Endodermal cell (in vitro differentiated cells): ENCODE measurements at regions not wholly inside any gene's neighbourhood (a gene's known extent, or its start where the extent isn't known, plus 50 kb on each side); places are given as distances from the start of the nearest gene placed in this dataset.

Experiments
- DNase-seq: peaks from one replicate; pipeline ENCODE4 v3.0.0-alpha.2; 2017
- H3K27ac ChIP-seq: 2 replicates; pipeline ENCODE4 v1.5.1; 2013; ENCODE audit warnings: mild to moderate bottlenecking, low read depth, low read length, moderate library complexity
- H3K27me3 ChIP-seq: 2 replicates; pipeline ENCODE4 v1.6.1; 2013; ENCODE audit warnings: mild to moderate bottlenecking, low read length, moderate library complexity; ENCODE audit not compliant: insufficient read depth, control insufficient read depth, poor library complexity, severe bottlenecking
- H3K36me3 ChIP-seq: 2 replicates; pipeline ENCODE4 v1.7.0; 2013; ENCODE audit warnings: mild to moderate bottlenecking, low read length, moderate library complexity; ENCODE audit not compliant: control insufficient read depth, insufficient read depth
- H3K4me1 ChIP-seq: one replicate; pipeline ENCODE4 v1.7.0; 2013; ENCODE audit warnings: low read length; ENCODE audit not compliant: control insufficient read depth, insufficient read depth
- H3K4me3 ChIP-seq: 2 replicates; pipeline ENCODE4 v1.5.1; 2013; ENCODE audit warnings: mild to moderate bottlenecking, low read length, moderate library complexity
- H3K9ac ChIP-seq: 2 replicates; pipeline ENCODE4 v1.6.1; 2013; ENCODE audit warnings: mild to moderate bottlenecking, low read length, moderate library complexity; ENCODE audit not compliant: poor library complexity, severe bottlenecking; ENCODE audit errors: extremely low read depth
- H3K9me3 ChIP-seq: 2 replicates; pipeline ENCODE4 v1.6.1; 2013; ENCODE audit warnings: mild to moderate bottlenecking, low read length, moderate library complexity; ENCODE audit not compliant: control insufficient read depth
- H3K27ac Mint-ChIP-seq: 2 replicates; pipeline ENCODE4 v1.8.0; 2020; ENCODE audit warnings: mixed read lengths
- H3K27me3 Mint-ChIP-seq: 2 replicates; pipeline ENCODE4 v1.8.0; 2021; ENCODE audit warnings: mild to moderate bottlenecking, mixed read lengths; ENCODE audit not compliant: insufficient read depth
- H3K36me3 Mint-ChIP-seq: 2 replicates; pipeline ENCODE4 v1.8.0; 2020; ENCODE audit warnings: low read depth, mixed read lengths
- H3K4me1 Mint-ChIP-seq: 2 replicates; pipeline ENCODE4 v1.8.0; 2020; ENCODE audit warnings: mixed read lengths
- H3K4me3 Mint-ChIP-seq: 2 replicates; pipeline ENCODE4 v1.8.0; 2020; ENCODE audit warnings: mild to moderate bottlenecking, moderate library complexity, mixed read lengths
- H3K9me3 Mint-ChIP-seq: 2 replicates; pipeline ENCODE4 v1.8.0; 2020; ENCODE audit warnings: mild to moderate bottlenecking, mixed read lengths
- WGBS, 2 experiments: methylation state at CpG; one replicate each; pipeline versions ENCODE4 v1.1.5 to v1.1.7; 2013; ENCODE audit warnings: missing lambda C conversion rate in 2 of 2, mixed read lengths in 1 of 2; ENCODE audit not compliant: insufficient coverage in 1 of 2, insufficient read length in 1 of 2; 5-methylcytosine and 5-hydroxymethylcytosine counted together
- TF ChIP-seq, protein P1 (sequence below): fragments of 200-600 bp; sonication (generic); conservative IDR thresholded peaks from 2 replicates; pipeline ENCODE4 v1.5.0; 2021; ENCODE audit warnings: antibody characterized with exemption, mild to moderate bottlenecking

DNA sequence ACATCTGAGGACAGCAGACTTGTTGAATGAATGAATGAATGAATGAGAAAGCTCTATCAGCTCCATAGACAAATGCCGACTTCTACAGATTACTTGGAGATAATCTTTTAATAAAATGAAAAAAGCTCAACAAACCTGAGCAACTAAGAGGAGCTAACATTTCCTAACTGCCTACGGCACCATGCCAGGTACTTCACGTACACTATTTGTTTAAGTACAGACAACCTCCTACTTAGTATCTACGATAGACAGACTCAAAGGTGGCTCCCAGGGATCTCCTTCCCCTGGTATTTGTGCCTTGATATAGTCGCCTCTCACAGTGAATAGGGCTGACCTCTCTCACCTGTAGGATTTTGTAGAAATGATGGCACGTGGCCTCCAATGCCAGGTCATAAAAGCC is 412.2 kb upstream of the FAT1 start:
- TF ChIP-seq, protein P1, sequence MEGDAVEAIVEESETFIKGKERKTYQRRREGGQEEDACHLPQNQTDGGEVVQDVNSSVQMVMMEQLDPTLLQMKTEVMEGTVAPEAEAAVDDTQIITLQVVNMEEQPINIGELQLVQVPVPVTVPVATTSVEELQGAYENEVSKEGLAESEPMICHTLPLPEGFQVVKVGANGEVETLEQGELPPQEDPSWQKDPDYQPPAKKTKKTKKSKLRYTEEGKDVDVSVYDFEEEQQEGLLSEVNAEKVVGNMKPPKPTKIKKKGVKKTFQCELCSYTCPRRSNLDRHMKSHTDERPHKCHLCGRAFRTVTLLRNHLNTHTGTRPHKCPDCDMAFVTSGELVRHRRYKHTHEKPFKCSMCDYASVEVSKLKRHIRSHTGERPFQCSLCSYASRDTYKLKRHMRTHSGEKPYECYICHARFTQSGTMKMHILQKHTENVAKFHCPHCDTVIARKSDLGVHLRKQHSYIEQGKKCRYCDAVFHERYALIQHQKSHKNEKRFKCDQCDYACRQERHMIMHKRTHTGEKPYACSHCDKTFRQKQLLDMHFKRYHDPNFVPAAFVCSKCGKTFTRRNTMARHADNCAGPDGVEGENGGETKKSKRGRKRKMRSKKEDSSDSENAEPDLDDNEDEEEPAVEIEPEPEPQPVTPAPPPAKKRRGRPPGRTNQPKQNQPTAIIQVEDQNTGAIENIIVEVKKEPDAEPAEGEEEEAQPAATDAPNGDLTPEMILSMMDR: no peak
- Histone ChIP-seq H3K4me3 (no peak overlapping the region), H3K27me3 (no peaks in the 10 kb centered on the region), H3K27ac (no peak overlapping the region), H3K9ac (no peak overlapping the region), H3K36me3 (no peaks in the 10 kb centered on the region), H3K9me3 (no peaks in the 10 kb centered on the region), H3K4me1 (no peaks in the 10 kb centered on the region)
- no peak for DNase-seq
- Mint-ChIP-seq H3K27me3 (no peaks in the 10 kb centered on the region), H3K4me3 (no peak overlapping the region), H3K36me3 (no peaks in the 10 kb centered on the region), H3K4me1 (peaks cover 6% of the 10 kb centered on the region), H3K9me3 (no peaks in the 10 kb centered on the region), H3K27ac (no peak overlapping the region)
- 89 to 95% methylated on average over 2 to 6 of the region's 6 CpGs for WGBS, 2 experiments

DNA sequence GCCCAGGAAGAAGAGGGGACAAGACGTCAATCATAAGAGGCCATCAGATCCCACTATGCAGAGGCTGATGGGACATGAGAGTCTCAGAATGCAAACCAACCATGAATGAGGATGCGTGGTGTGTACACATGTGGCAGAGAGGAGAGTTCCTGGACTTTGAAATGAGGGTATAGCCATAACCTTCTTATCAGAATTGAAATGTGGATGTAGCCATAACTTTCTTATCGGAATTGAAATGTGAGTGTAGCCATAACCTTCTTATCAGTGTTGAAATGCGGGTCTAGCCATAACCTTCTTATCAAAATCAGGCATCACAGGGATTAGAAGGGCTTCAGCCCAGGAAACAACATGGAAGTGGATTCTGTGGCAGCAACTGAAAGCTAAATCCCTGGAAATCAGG is 415.5 kb upstream of the FAT1 start:
- Mint-ChIP-seq H3K9me3 (no peaks in the 10 kb centered on the region), H3K27ac (no peak overlapping the region), H3K27me3 (no peaks in the 10 kb centered on the region), H3K4me1 (peaks cover 6% of the 10 kb centered on the region), H3K36me3 (no peaks in the 10 kb centered on the region), H3K4me3 (no peak overlapping the region)
- TF ChIP-seq, protein P1: no peak
- Histone ChIP-seq H3K9ac (no peak overlapping the region), H3K27me3 (no peaks in the 10 kb centered on the region), H3K9me3 (no peaks in the 10 kb centered on the region), H3K36me3 (no peaks in the 10 kb centered on the region), H3K4me1 (no peaks in the 10 kb centered on the region), H3K27ac (no peak overlapping the region), H3K4me3 (no peak overlapping the region)
- WGBS, 2 experiments: 86 to 95% methylated on average over 4 of the region's 4 CpGs
- no peak for DNase-seq

DNA sequence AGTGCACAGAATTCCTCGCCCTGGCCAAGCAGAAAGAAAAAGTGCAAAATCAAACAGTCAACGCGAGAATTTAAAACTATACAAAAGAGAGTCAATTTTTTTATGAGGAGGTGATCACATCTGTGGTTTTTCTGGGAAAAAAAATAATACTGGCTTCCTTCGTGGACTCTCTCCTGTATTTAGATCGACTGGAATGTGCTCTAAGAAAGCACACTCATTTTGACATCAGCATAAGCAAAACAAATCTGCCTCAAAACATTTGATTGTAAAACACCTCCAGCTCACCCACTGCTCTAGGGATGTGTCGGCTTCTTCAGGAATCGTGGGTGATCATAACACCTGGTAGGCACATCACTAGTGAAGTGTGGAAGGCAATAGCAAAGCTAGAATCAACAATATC is 417.4 kb upstream of the FAT1 start:
- H3K27me3 Mint-ChIP-seq: no peaks in the 10 kb centered on the region
- Histone ChIP-seq H3K27me3 (no peaks in the 10 kb centered on the region), H3K36me3 (no peaks in the 10 kb centered on the region), H3K27ac (no peak overlapping the region), H3K4me1 (no peaks in the 10 kb centered on the region), H3K9me3 (no peaks in the 10 kb centered on the region), H3K9ac (no peak overlapping the region), H3K4me3 (no peak overlapping the region)
- no peak overlapping the region for H3K4me3 Mint-ChIP-seq
- no peaks in the 10 kb centered on the region for H3K36me3 Mint-ChIP-seq
- 90 to 94% methylated on average over 2 to 7 of the region's 7 CpGs for WGBS, 2 experiments
- no peak for DNase-seq
- H3K4me1 Mint-ChIP-seq: peaks cover 6% of the 10 kb centered on the region
- no peak overlapping the region for H3K27ac Mint-ChIP-seq
- H3K9me3 Mint-ChIP-seq: no peaks in the 10 kb centered on the region
- TF ChIP-seq, protein P1: no peak
